ENCODE measurements at regions not wholly inside any gene's neighbourhood (a gene's known extent, or its start where the extent isn't known, plus 50 kb on each side); places are given as distances from the start of the nearest gene placed in this dataset.
A peak's percentile ranks its signal among the peaks of the same experiment; 100 is the strongest.

DNA sequence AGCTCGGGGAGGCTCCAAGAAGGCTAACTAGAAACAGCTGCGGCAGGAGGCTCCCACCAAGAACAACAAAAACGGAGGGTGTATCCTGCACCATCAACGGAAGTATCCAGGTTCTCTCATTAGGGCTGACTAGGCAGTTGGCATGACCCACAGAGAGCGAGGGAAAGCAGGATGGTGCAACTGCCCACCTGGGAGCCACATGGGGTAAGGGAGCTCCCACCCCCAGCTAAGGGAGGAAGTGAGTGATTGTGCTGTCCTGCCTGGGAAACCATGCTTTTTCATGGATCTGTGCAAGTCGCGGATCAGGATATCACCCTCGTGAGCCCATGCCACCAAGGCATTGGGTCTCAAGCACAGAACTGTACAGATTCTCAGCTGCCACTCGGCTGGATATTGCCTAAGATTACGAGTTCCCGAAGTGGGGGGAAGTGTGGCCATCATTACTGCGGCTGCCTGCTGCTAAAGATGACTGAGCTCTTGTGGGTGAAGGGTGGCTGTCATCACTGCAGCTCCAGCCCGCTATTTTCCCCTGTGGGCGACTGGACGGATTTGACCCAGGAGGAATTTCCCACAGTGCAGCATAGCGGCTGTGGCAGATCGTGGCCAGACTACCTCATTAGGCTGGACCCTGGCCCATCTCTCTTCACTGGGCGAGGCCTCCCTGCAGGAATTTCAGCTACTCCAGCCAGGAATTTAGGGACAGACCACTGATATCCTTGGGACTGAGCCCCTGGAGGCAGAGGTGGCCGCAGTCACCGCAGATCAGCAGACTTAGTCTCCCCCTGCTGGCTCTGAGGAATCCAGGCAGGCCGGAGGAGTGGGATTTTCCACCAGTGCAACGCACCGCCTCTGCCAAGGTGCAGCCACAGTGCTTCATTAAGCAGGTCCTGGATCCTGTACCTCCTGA lies 515.7 kb downstream of the FRK start:
- no peaks in the 10 kb centered on the region for H3K4me1 ChIP-seq (ENCODE audit: control insufficient read depth, insufficient read depth, low read length)
- no peak overlapping the region for H2AFZ ChIP-seq (ENCODE audit: control insufficient read depth, low read depth, low read length)
- in situ Hi-C loops (cut with MboI): no loop called here

More for the DNA sequence above, 515.7 kb downstream of the FRK start:
- BruUV-seq (replicated peaks): no TSS peak
- RAD21 ChIA-PET (ENCODE audit: unreplicated experiment): no interaction called here
- ATAC-seq (no peak), FAIRE-seq (no peak), DNase-seq (ENCODE audit: low read depth, low spot score) (no peak)
- H3K79me2 ChIP-seq (ENCODE audit: control insufficient read depth, insufficient read depth, low read length): no peaks in the 10 kb centered on the region
- no peaks in the 10 kb centered on the region for H3K9me3 ChIP-seq (replicated peaks; ENCODE audit: control insufficient read depth, insufficient read depth, low read length)
- H3K4me3 ChIP-seq: no peak overlapping the region
- WGBS (ENCODE audit: insufficient coverage, insufficient replicate concordance, low lambda C conversion rate, missing lambda C conversion rate): 28% methylated on average over 23 of the region's 23 CpGs
- no peak for TF ChIP-seq BACH1 (IDR thresholded peaks at IDR 0.05; ENCODE audit: borderline replicate concordance)
- no peak for TF ChIP-seq SRF (IDR thresholded peaks at IDR 0.05; ENCODE audit: low read depth in 2 of 2, low read length in 2 of 2)
- TF ChIP-seq, protein P1, sequence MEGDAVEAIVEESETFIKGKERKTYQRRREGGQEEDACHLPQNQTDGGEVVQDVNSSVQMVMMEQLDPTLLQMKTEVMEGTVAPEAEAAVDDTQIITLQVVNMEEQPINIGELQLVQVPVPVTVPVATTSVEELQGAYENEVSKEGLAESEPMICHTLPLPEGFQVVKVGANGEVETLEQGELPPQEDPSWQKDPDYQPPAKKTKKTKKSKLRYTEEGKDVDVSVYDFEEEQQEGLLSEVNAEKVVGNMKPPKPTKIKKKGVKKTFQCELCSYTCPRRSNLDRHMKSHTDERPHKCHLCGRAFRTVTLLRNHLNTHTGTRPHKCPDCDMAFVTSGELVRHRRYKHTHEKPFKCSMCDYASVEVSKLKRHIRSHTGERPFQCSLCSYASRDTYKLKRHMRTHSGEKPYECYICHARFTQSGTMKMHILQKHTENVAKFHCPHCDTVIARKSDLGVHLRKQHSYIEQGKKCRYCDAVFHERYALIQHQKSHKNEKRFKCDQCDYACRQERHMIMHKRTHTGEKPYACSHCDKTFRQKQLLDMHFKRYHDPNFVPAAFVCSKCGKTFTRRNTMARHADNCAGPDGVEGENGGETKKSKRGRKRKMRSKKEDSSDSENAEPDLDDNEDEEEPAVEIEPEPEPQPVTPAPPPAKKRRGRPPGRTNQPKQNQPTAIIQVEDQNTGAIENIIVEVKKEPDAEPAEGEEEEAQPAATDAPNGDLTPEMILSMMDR (IDR thresholded peaks at IDR 0.05 in 2 of 3, conservative IDR thresholded peaks at IDR 0.05 in 1 of 3; ENCODE audit: control insufficient read depth in 2 of 3, extremely low read depth in 1 of 3, insufficient read depth in 1 of 3, low read depth in 3 of 3, low read length in 3 of 3): 0 out of 6 replicates have a peak, but pooled peaks of 1 of the 3 experiments have one; percentile 9
- TF ChIP-seq NRF1 (conservative IDR thresholded peaks at IDR 0.05; ENCODE audit: low read depth, low read length): no peak
- TF ChIP-seq, protein P2, sequence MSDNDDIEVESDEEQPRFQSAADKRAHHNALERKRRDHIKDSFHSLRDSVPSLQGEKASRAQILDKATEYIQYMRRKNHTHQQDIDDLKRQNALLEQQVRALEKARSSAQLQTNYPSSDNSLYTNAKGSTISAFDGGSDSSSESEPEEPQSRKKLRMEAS (IDR thresholded peaks at IDR 0.05; ENCODE audit: low read depth, low read length): no peak
- TF ChIP-seq RAD21 (IDR thresholded peaks at IDR 0.05; ENCODE audit: insufficient read depth, low read depth, low read length): peak; percentile 19; the same call in 1 of the 2 replicates
- no peak for TF ChIP-seq NFYA (IDR thresholded peaks at IDR 0.05; ENCODE audit: borderline replicate concordance, low read depth, low read length)
- no peak for TF ChIP-seq WRNIP1 (IDR thresholded peaks at IDR 0.05; ENCODE audit: borderline replicate concordance, low read depth, low read length)
- TF ChIP-seq ZNF217 (IDR thresholded peaks at IDR 0.05): no peak
- TF ChIP-seq CHD2 (IDR thresholded peaks at IDR 0.05; ENCODE audit: borderline replicate concordance, low read depth, low read length): no peak
- no peak for TF ChIP-seq ZNF384 (IDR thresholded peaks at IDR 0.05; ENCODE audit: borderline replicate concordance, low read depth, low read length)
- no peak overlapping the region for H3K9ac ChIP-seq (ENCODE audit: control insufficient read depth, insufficient read depth, low read length)
- H3K27me3 ChIP-seq (replicated peaks in 1 of 2; ENCODE audit: control insufficient read depth in 2 of 2, insufficient read depth in 2 of 2, low read length in 1 of 2): no peaks in the 10 kb centered on the region
- no peaks in the 10 kb centered on the region for H4K20me1 ChIP-seq (ENCODE audit: control insufficient read depth, insufficient read depth)
- intact Hi-C loops (cut with micrococcal nuclease; ENCODE audit: unreplicated experiment): no loop called here
- POLR2A ChIA-PET: no interaction called here
- CTCF ChIA-PET: interaction anchor here (0.6 kb wide), 2 partner anchors 11 to 352 kb away, joined by 3 read pairs; no protein-coding TSS in a partner anchor
- no peak overlapping the region for H3K27ac ChIP-seq (ENCODE audit: control insufficient read depth, insufficient read depth)
- H3K4me2 ChIP-seq (ENCODE audit: control insufficient read depth, insufficient read depth): no peak overlapping the region
- H3K36me3 ChIP-seq (ENCODE audit: control insufficient read depth in 2 of 2, insufficient read depth in 2 of 2, low read length in 1 of 2): no peaks in the 10 kb centered on the region
- SMC1A ChIA-PET (ENCODE audit: uncharacterized antibody, unreplicated experiment): no interaction called here
